ENCODE measurements at regions not wholly inside any gene's neighbourhood (a gene's known extent, or its start where the extent isn't known, plus 50 kb on each side); places are given as distances from the start of the nearest gene placed in this dataset.

- Histone ChIP-seq H4K91ac (ENCODE audit: low read depth, low read length, poor library complexity) (no peak overlapping the region), H3K18ac (ENCODE audit: low read length) (no peak overlapping the region), H3K14ac (ENCODE audit: low read length) (no peak overlapping the region), H2AK5ac (ENCODE audit: low read depth, low read length) (no peak overlapping the region), H3K4me1 (ENCODE audit: control insufficient read depth in 2 of 2, insufficient read depth in 1 of 2, low read depth in 1 of 2, low read length in 2 of 2) (peaks cover 0 to 3% of the 10 kb centered on the region in 2 donors), H3K9ac (ENCODE audit: low read depth, low read length, poor library complexity) (no peak overlapping the region), H3K23ac (ENCODE audit: low read depth, low read length, poor library complexity) (no peak overlapping the region), H2BK5ac (ENCODE audit: low read length) (no peak overlapping the region), H3K4ac (ENCODE audit: low read length) (no peak overlapping the region), H3K27ac (replicated peaks; ENCODE audit: low read length) (no peak overlapping the region), H2BK120ac (ENCODE audit: low read depth, low read length) (no peak overlapping the region), H3K36me3 (replicated peaks in 1 of 2; ENCODE audit: control insufficient read depth in 2 of 2, insufficient read depth in 2 of 2, low read length in 2 of 2) (no peaks in the 10 kb centered on the region), H2BK12ac (ENCODE audit: low read length) (no peak overlapping the region), H4K8ac (ENCODE audit: low read depth, low read length) (no peak overlapping the region), H3K27me3 (ENCODE audit: control insufficient read depth in 3 of 3, insufficient read depth in 3 of 3, low read depth in 1 of 3, low read length in 3 of 3) (no peaks in the 10 kb centered on the region), H3K79me1 (ENCODE audit: low read depth, low read length) (no peaks in the 10 kb centered on the region), H2AFZ (ENCODE audit: low read length) (no peak overlapping the region), H2BK15ac (ENCODE audit: low read length) (no peak overlapping the region), H3K9me3 (replicated peaks in 1 of 2; ENCODE audit: control insufficient read depth in 2 of 2, insufficient read depth in 1 of 2, low read depth in 1 of 2, low read length in 2 of 2) (peaks cover 0 to 5% of the 10 kb centered on the region in 2 donors), H3K4me3 (ENCODE audit: low read length in 2 of 2) (no peak overlapping the region), H3K4me2 (ENCODE audit: insufficient read depth, low read length, poor library complexity, severe bottlenecking) (no peak overlapping the region)
- no peak for DNase-seq (ENCODE audit: low spot score)
- WGBS, 2 donors (ENCODE audit: extremely low coverage in 2 of 2, insufficient read length in 2 of 2, insufficient replicate concordance in 1 of 2), result no CpG with 5 or more reads among the region's 2 CpGs
Observed at GRCh38 chr20:60653111-60653845, 598.8 kb upstream of the CDH4 start.

GRCh38 chr20:60658681-60659080, 593.4 kb upstream of the CDH4 start:
- H2BK5ac ChIP-seq (ENCODE audit: low read length), result no peak overlapping the region
- H3K27me3 ChIP-seq (ENCODE audit: control insufficient read depth in 3 of 3, insufficient read depth in 3 of 3, low read depth in 1 of 3, low read length in 3 of 3), result no peaks in the 10 kb centered on the region
- H3K4ac ChIP-seq (ENCODE audit: low read length), result no peak overlapping the region
- no CpG with 5 or more reads among the region's 13 CpGs for WGBS, 2 donors (ENCODE audit: extremely low coverage in 2 of 2, insufficient read length in 2 of 2, insufficient replicate concordance in 1 of 2)
- H3K14ac ChIP-seq (ENCODE audit: low read length), result no peak overlapping the region
- no peak overlapping the region for H3K4me3 ChIP-seq (ENCODE audit: low read length in 2 of 2)
- no peak overlapping the region for H3K9ac ChIP-seq (ENCODE audit: low read depth, low read length, poor library complexity)
- H3K4me1 ChIP-seq (ENCODE audit: control insufficient read depth in 2 of 2, insufficient read depth in 1 of 2, low read depth in 1 of 2, low read length in 2 of 2), result peaks cover 0 to 13% of the 10 kb centered on the region in 2 donors
- no peaks in the 10 kb centered on the region for H3K36me3 ChIP-seq (replicated peaks in 1 of 2; ENCODE audit: control insufficient read depth in 2 of 2, insufficient read depth in 2 of 2, low read length in 2 of 2)
- no peak overlapping the region for H2AK5ac ChIP-seq (ENCODE audit: low read depth, low read length)
- no peak overlapping the region for H3K27ac ChIP-seq (replicated peaks; ENCODE audit: low read length)
- no peak overlapping the region for H3K4me2 ChIP-seq (ENCODE audit: insufficient read depth, low read length, poor library complexity, severe bottlenecking)
- no peak overlapping the region for H3K23ac ChIP-seq (ENCODE audit: low read depth, low read length, poor library complexity)
- no peak overlapping the region for H2AFZ ChIP-seq (ENCODE audit: low read length)
- no peak overlapping the region for H2BK12ac ChIP-seq (ENCODE audit: low read length)
- H3K18ac ChIP-seq (ENCODE audit: low read length), result peak overlapping the region; percentile 64
- no peaks in the 10 kb centered on the region for H3K79me1 ChIP-seq (ENCODE audit: low read depth, low read length)
- no peak overlapping the region for H2BK120ac ChIP-seq (ENCODE audit: low read depth, low read length)
- no peak overlapping the region for H4K91ac ChIP-seq (ENCODE audit: low read depth, low read length, poor library complexity)
- peaks cover 0 to 3% of the 10 kb centered on the region in 2 donors for H3K9me3 ChIP-seq (replicated peaks in 1 of 2; ENCODE audit: control insufficient read depth in 2 of 2, insufficient read depth in 1 of 2, low read depth in 1 of 2, low read length in 2 of 2)
- DNase-seq (ENCODE audit: low spot score), result no peak
- no peak overlapping the region for H4K8ac ChIP-seq (ENCODE audit: low read depth, low read length)
- no peak overlapping the region for H2BK15ac ChIP-seq (ENCODE audit: low read length)

- Histone ChIP-seq H4K8ac (ENCODE audit: low read depth, low read length) (no peak overlapping the region), H3K36me3 (replicated peaks in 1 of 2; ENCODE audit: control insufficient read depth in 2 of 2, insufficient read depth in 2 of 2, low read length in 2 of 2) (no peaks in the 10 kb centered on the region), H3K4me1 (ENCODE audit: control insufficient read depth in 2 of 2, insufficient read depth in 1 of 2, low read depth in 1 of 2, low read length in 2 of 2) (peaks cover 0 to 13% of the 10 kb centered on the region in 2 donors), H2BK120ac (ENCODE audit: low read depth, low read length) (no peak overlapping the region), H3K79me1 (ENCODE audit: low read depth, low read length) (no peaks in the 10 kb centered on the region), H3K9me3 (replicated peaks in 1 of 2; ENCODE audit: control insufficient read depth in 2 of 2, insufficient read depth in 1 of 2, low read depth in 1 of 2, low read length in 2 of 2) (peaks cover 0 to 3% of the 10 kb centered on the region in 2 donors), H3K18ac (ENCODE audit: low read length) (peak overlapping the region; percentile 64), H2AK5ac (ENCODE audit: low read depth, low read length) (peak overlapping the region; percentile 9), H3K4me3 (ENCODE audit: low read length in 2 of 2) (no peak overlapping the region), H2BK15ac (ENCODE audit: low read length) (no peak overlapping the region), H3K14ac (ENCODE audit: low read length) (no peak overlapping the region), H2BK5ac (ENCODE audit: low read length) (no peak overlapping the region), H2BK12ac (ENCODE audit: low read length) (no peak overlapping the region), H4K91ac (ENCODE audit: low read depth, low read length, poor library complexity) (no peak overlapping the region), H3K27ac (replicated peaks; ENCODE audit: low read length) (no peak overlapping the region), H3K4ac (ENCODE audit: low read length) (no peak overlapping the region), H2AFZ (ENCODE audit: low read length) (no peak overlapping the region), H3K27me3 (ENCODE audit: control insufficient read depth in 3 of 3, insufficient read depth in 3 of 3, low read depth in 1 of 3, low read length in 3 of 3) (no peaks in the 10 kb centered on the region), H3K9ac (ENCODE audit: low read depth, low read length, poor library complexity) (no peak overlapping the region), H3K23ac (ENCODE audit: low read depth, low read length, poor library complexity) (no peak overlapping the region), H3K4me2 (ENCODE audit: insufficient read depth, low read length, poor library complexity, severe bottlenecking) (no peak overlapping the region)
- DNase-seq (ENCODE audit: low spot score), result no peak
- WGBS, 2 donors (ENCODE audit: extremely low coverage in 2 of 2, insufficient read length in 2 of 2, insufficient replicate concordance in 1 of 2), result no CpG with 5 or more reads among the region's 8 CpGs
Observed at GRCh38 chr20:60659240-60659639, 592.8 kb upstream of the CDH4 start.

GRCh38 chr20:60662307-60662706, 589.8 kb upstream of the CDH4 start:
- peaks cover 0 to 13% of the 10 kb centered on the region in 2 donors for H3K4me1 ChIP-seq (ENCODE audit: control insufficient read depth in 2 of 2, insufficient read depth in 1 of 2, low read depth in 1 of 2, low read length in 2 of 2)
- no CpG with 5 or more reads among the region's 3 CpGs for WGBS, 2 donors (ENCODE audit: extremely low coverage in 2 of 2, insufficient read length in 2 of 2, insufficient replicate concordance in 1 of 2)
- H2AK5ac ChIP-seq (ENCODE audit: low read depth, low read length), result no peak overlapping the region
- no peak overlapping the region for H2AFZ ChIP-seq (ENCODE audit: low read length)
- no peak overlapping the region for H3K27ac ChIP-seq (replicated peaks; ENCODE audit: low read length)
- H3K9me3 ChIP-seq (replicated peaks in 1 of 2; ENCODE audit: control insufficient read depth in 2 of 2, insufficient read depth in 1 of 2, low read depth in 1 of 2, low read length in 2 of 2), result no peaks in the 10 kb centered on the region
- no peaks in the 10 kb centered on the region for H3K27me3 ChIP-seq (ENCODE audit: control insufficient read depth in 3 of 3, insufficient read depth in 3 of 3, low read depth in 1 of 3, low read length in 3 of 3)
- no peak overlapping the region for H2BK15ac ChIP-seq (ENCODE audit: low read length)
- H2BK12ac ChIP-seq (ENCODE audit: low read length), result no peak overlapping the region
- no peaks in the 10 kb centered on the region for H3K79me1 ChIP-seq (ENCODE audit: low read depth, low read length)
- H2BK5ac ChIP-seq (ENCODE audit: low read length), result no peak overlapping the region
- H2BK120ac ChIP-seq (ENCODE audit: low read depth, low read length), result peak overlapping the region; percentile 13
- H3K4me2 ChIP-seq (ENCODE audit: insufficient read depth, low read length, poor library complexity, severe bottlenecking), result no peak overlapping the region
- no peaks in the 10 kb centered on the region for H3K36me3 ChIP-seq (replicated peaks in 1 of 2; ENCODE audit: control insufficient read depth in 2 of 2, insufficient read depth in 2 of 2, low read length in 2 of 2)
- H3K4ac ChIP-seq (ENCODE audit: low read length), result no peak overlapping the region
- H3K23ac ChIP-seq (ENCODE audit: low read depth, low read length, poor library complexity), result no peak overlapping the region
- H4K91ac ChIP-seq (ENCODE audit: low read depth, low read length, poor library complexity), result no peak overlapping the region
- H3K14ac ChIP-seq (ENCODE audit: low read length), result no peak overlapping the region
- H4K8ac ChIP-seq (ENCODE audit: low read depth, low read length), result no peak overlapping the region
- no peak overlapping the region for H3K9ac ChIP-seq (ENCODE audit: low read depth, low read length, poor library complexity)
- no peak overlapping the region for H3K4me3 ChIP-seq (ENCODE audit: low read length in 2 of 2)
- DNase-seq (ENCODE audit: low spot score), result no peak
- H3K18ac ChIP-seq (ENCODE audit: low read length), result no peak overlapping the region

Data from neuronal stem cell (in vitro differentiated cells).